Right renal pelvis (tissue), 4 donors: ENCODE measurements at regions not wholly inside any gene's neighbourhood (a gene's known extent, or its start where the extent isn't known, plus 50 kb on each side); places are given as distances from the start of the nearest gene placed in this dataset.

Source experiments
- DNase-seq, 4 donors: peaks; one replicate each; pipeline ENCODE4 v3.0.0-alpha.2; 2013; ENCODE audit warnings: low read depth in 4 of 4, low spot score in 3 of 4, missing footprints in 1 of 4

DNA sequence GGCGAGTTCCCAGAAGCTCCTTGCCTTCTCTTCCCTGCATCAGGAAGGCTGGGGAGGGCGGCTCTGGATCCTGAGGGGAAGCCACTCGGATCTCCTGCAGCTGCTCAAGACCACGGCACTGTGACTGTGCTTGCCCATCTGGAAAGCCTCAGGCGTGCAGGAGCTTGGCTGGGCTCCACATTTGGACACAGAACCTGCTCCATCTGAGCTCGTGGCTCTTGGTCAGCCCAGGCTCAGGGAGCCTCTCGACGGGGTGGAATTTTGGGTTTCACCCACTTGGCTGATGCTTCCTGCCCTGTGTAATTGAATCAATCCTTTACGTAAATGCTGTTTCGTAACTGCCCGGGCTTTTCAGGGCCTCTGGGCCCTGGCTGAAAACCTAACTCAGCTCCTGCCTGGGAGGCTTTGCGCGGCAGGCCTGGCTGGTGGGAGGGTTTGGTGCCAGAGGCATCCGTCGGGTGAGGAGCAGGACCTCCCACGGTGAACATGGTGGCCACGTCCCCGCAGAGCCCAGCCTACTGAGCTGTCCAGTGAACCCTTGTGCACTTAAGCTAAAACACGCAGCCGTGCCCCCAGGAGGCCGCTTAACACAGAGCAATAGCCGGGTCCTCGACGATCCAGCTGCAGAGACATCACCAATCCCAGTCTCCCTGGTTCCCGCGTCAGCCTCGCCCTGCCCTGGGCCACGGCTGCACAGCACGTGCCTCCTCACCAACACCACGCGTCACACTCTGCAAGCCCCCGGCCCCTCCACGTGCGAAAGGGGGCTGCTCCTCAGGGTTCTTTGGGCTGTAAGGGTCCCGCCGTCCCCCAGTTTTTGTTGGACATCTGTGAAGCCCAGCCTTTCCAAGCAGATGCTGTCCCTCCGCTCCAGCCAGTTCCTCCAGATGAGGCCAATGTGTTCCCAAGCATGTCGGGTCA, 241.0 kb downstream of the DLL1 start:
- peak in 3 of 4 donors; percentile 42 to 71 (median 52) for DNase-seq

DNA sequence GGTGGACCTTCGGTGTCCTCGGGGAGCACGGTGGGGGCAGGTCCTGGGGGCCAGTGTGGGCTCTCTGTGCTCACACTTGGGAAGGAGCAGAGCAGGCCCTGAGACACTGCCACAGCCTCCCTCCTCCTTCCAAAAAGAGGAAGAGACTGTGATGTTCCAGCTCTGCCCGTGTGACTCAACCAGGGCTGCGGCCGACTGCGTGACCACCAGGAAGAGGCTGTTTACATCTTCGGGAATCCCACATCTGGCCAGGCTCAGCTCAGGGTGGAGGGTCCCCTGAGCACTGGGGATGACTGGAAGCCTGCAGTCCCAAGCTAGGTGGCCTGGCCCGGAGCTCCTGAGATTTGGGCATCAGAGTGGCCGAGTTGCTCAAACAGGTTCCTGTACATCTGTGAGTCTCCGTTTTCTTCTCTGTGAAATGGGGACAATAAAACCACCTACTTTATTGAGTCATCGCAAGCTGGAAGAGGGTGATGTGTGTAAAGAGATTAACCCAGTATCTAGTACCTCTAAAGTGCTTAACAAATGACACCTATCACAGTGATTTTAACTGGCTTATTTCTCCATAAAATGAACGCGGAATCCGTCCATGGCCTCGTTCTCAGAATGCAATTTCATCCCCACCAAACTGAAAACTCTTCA, 242.1 kb downstream of the DLL1 start:
- DNase-seq = no peak

DNA sequence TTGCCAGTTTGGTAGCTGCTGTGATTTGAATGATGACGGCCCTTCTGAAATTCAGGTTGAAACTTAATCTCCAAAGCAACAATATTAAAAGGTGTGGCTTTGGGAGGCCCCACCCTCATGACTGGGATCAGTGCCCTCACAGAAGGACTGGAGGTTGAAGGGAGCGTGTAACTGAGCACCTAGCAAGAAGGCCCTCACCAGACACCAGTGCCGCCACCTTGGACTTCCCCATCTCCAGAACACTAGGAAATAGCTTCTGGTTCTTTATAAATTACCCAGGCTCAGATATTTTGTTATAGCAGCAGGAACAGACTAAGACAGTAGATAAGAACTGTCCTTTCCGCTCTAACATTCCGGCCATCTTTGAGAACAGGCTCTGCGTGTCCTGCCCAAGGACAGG, 243.1 kb downstream of the DLL1 start:
- DNase-seq = no peak

DNA sequence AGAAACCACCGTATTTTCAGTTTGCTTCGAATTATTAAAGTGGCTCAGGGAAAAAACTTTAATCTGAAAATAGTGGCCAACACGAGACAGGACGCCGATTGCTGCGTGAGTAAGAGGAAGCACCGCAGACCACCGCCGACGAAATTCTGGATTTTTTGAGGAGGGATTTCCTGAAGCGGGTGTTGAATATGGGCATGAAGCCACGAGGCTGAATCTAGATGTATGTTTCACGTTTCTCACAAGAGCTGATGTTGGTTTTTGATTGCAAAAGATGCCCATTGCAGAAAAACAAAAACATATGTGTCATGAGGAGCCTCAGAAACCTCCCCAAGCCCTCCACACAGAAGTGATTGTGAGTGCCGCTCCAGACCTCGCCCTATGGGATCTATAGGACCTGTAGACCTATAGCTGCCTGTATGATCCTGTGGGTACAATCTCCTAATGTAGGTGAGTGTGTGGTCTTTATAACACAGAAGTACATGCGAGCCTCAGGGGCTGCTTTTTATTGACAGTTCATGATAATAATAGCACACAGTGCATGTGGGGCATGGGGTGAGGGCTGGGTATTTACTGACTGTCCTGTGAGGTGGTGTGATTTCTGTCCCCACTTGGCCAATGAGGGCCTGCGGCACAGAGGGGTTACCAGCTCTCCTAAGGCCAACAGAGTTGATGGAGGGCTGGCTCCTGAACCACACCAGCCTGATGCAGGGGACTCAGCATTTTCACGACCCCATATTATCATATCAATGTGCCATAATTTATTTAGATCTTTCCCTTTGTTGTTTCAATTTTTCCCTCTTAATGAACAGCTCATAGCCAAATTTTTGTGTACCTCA, 243.9 kb downstream of the DLL1 start:
- no peak for DNase-seq

DNA sequence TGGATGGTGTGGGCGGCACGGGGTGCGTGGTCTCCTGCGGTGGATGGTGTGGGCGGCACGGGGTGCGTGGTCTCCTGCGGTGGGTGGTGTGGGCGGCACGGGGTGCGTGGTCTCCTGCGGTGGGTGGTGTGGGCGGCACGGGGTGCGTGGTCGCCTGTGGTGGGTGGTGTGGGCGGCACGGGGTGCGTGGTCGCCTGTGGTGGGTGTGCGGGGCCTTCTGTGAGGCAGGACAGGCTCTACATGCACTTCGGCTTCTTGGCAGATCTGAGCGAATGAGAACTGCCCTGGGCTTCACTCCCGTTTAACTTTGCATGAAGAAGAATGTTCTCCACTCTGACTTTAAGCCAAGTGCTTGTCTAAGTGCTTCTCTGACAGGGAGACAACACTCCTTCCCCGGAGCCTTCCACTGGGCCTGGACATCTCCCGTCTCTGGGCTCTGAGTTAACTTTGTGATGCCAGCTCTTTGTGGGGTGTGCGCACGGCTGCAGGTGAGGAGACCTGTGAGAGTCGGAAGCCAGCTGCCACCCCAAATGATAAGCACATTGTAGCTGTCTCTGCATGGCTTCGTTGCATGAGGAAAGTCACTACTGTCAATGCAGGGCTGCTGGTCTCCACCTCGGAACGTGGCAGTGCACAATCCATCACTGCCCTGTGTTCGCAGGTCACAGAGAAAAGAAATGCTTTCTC, 244.8 kb downstream of the DLL1 start:
- no peak for DNase-seq

DNA sequence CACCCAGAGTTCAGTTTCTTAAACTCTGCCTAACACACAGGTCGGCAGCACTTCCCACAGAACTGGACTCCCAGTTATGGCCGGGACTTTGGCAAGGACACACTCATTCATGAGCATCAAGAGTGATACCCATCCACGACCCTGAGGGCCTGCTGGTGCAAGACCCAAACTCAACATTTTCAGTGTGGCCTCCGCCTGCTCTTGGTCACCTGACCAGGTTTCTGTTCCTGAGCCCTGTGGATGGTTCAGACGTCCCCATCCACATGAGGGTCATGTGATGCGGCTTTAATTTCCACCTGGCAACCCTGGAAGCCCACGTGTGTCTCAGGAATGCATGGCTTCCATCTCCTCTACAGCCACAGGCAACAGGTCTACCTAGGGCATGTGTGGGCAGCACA, 245.3 kb downstream of the DLL1 start:
- no peak for DNase-seq

DNA sequence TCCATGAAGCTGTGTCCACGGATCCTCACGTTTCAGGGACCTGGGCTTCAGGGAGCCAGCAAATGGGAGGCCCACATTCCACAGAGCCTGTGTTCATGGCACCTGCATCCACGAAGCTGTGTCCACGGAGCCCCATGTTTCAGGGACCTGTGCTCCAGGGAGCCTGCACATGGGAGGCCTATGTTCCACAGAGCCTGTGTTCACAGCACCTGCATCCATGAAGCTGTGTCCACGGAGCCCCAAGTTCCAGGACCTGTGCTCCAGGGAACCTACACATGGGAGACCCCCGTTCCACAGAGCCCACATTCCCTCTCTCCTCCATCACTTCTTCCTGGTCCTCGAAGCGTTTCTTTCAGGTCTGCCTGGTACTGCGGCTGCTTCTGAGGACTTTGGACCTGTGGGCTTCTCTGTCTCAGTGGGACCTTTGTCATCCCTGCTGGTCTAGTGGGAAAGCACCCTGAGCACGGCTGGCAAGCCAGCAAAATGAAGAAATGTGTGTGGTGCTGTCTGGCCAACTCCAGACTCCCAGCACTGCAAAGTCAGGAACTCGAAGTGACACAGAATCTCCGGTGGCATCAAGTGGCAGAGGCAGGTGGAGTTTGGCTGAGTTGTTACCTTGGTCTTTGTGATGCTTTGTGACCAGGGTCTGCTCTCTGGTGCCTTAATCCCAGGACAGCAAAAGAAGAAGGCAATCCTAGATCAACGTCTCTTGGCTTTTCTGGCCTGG, 245.9 kb downstream of the DLL1 start:
- no peak for DNase-seq

DNA sequence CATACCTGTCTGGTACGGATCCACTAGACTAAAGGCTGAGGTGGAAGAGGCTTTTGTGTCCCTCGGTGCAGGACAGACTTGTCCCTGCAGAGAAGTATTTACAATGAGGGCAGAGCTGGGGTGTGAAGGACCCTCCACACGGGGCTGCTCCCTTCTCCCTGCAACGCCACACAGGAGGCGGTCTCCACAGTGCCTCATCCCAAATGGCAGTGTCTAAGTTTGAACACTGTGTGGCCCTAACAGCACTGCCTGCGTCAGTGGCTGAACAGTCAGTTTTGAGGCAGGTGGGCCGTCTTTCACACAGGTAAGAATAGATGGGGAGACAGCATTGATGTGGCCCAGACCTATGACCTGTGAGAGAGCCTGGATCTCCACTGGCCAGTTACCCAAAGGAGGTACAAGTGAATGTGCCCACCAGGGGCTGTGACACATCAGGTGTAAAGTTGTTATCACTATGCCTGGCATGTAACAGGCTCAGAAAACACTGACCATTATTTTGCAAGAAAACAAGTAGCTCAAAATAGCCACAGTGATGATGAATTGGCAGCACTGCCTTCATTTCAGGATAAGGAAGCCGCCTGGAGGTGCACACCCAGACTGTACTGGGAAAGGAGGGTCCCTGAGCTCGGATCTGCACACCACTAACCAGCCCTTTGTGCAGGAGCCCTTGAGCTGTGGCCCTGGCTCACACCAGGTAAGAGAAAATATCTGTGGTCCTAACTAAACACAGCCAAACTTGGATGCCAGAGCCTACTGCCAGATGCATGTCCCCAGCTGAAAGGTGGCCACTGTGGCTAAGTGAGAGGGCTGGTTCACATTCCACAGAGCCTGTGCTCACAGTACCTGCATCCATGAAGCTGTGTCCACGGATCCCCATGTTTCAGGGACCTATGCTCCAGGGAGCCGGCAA, 246.7 kb downstream of the DLL1 start:
- no peak for DNase-seq

DNA sequence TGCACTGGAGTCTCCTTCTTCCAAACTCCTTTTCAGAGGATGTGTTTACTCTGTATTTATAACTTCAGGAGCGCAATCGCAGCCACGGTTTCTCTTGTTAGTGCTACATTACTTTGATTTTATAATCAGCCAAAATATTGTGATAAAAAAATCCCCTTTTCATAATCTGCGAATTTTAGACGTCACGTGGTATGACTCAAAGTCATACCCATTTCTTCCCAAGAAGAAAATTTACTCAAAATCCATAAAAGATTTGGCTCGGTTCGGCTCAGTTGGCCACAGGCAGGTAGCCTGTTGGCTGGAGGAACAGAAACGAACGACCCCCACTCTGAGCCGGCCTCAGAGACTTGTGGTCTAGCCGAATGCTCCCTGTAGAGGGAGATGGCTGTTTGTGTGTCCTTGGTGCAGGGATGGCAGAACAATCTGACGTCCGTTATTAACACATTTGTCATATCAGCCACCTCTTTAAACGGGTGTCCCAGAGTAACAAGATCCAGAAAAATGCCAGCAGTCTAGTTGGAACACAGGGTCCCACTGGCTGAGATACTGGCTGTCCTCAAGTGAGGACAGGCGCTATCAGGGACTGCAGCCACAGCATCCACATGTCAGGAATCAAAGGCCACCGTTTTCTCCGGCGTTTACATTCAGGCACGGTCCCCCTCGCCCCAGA, 247.6 kb downstream of the DLL1 start:
- no peak for DNase-seq

DNA sequence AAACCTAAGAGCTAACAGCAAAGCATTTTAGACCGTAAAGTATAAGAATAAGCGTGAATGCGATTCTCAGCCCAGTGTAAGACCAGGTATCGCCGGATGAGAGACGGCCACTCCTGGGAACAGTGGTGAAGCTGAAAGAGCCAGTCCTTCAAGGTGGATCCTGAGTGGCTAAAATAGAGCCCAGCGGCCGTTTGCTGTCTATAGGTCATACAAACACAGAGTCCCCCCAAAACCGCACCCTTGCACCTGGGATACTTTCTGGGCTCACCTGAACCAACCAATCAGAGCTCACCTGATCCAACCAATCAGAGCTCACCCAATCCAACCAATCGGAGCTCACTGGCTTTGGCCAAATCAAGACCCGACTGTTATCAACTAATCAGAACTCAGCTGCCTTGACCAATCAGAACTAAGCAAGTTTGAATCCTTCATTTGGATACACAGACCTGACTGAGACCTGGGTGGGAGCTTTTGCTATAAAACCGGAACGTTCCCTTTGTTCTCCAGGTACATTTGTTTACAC, 248.2 kb downstream of the DLL1 start:
- DNase-seq = no peak

DNA sequence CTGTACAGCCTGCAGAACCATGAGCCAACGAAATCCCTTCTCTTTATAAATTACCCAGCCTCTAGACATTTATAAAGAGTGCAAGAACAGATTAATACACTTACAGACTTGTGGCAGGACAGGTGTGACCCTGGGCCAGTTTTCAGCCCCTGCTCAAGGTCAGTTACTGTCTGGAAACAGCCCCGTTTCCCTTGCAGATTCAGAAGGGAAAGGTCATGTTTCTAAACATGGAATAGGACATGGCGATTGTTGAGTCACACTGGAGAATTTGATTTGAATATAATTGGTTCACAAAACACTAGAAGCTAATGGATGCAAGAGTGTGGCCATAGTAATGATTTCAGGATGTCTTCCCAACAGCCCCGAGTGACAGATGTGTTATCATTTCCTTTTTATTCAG, 248.8 kb downstream of the DLL1 start:
- no peak for DNase-seq

DNA sequence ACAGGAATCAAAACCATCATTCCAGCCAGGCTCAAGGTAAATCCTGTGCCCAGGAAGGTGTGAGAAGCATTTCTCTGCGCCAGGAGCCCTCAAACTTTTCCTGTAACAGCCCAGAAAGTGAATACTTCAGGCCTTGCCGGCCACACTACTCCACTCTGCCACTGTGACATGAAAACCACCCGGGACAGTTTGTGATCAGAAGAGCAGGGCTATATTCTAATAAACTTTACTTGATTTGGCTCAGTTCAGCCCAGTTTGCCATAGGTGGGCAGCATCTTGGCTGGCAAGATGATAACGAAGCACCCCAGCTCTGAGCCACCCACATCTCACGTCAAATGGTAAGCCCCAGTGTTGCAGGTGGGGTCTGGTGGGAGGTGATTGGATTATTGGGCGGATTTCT, 249.4 kb downstream of the DLL1 start:
- no peak for DNase-seq

DNA sequence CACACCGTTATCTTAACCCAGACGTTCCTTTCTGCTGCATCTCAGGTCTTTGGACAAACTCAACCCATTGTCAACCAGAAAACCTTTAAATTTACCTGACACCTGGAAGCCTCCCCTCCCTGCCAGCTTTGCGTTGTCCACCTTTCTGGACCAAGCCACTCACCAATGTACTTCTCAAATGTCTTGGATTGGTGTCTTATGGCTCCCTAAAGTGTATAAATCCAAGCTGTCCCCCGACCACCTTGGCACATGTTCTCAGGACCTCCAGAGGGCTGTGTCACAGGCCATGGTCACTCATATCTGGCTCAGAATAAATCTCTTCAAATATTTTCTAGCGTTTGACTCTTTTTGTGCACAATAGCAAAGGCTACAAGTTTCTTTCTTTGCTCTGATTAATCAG, 250.0 kb downstream of the DLL1 start:
- DNase-seq = no peak

DNA sequence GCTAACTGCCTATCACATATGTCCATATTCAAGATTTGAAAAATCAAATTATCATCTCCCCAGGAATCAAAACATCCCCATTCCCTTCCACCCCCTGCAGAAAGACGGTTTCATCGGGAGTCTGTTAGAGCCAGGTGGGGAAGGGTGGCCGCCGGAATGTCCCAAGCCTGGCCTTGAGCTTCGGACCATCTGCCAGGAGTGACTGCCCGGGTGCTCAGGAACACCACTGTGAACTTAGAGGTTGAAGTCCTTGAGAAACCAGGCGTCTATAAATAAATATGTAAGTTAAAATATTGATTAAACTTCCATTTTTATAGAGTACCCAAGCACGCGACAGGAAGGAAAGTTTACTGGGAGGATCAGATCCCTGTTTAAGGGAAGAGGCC, 250.8 kb downstream of the DLL1 start:
- DNase-seq = no peak

DNA sequence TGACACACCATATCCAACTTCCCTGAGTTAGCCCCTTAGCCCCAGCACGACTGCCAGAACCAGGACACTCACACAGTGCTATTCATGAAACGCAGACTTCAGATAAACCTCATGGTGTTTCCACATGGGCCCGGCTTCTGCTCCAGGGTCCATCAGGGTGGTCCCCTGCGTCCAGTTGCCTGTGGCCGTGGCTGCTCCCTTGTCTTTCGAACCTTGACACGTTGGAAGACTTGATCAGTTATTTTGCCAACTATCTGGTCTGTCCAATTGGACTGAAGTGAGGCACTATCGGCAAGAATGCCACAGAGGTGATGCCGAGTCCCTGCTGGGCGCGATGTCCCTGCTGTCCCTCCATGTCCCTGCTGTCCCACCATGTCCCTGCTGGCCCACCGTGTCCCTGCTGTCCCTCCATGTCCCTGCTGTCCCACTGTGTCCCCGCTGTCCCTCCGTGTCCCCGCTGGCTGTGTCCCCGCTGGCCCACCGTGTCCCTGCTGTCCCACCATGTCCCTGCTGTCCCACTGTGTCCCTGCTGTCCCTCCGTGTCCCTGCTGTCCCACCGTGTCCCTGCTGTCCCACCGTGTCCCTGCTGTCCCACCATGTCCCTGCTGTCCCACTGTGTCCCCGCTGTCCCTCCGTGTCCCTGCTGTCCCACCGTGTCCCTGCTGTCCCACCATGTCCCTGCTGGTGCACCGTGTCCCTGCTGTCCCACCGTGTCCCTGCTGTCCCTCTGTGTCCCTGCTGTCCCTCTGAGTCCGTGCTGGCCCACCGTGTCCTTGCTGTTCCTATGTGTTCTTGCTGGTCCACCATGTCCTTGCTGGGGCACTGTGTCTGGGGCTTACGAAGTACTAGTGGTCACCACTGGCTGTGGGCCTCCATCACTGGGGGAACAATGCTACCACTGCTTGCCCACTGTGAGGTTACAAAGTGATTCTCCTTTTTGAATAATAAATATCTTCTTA, 251.4 kb downstream of the DLL1 start:
- DNase-seq = no peak

DNA sequence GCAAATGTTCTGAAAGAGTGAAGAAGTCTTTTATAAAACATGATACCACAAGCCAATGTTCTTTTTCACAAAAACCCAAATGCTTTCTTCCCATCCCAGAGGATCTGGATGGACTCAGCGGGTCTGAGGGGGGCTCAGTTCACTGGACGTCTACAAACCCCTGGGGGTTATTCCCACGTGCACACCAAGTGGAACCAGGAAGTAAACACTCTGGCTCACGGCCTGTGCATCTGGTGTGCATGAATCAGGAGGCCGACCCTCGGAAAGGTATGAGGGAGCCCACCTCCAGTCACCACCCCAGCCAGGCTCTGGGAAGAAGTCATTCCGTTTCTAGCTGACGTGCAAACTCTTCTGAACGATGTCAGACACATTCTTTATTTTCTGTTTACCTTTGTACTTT, 252.2 kb downstream of the DLL1 start:
- DNase-seq = no peak

DNA sequence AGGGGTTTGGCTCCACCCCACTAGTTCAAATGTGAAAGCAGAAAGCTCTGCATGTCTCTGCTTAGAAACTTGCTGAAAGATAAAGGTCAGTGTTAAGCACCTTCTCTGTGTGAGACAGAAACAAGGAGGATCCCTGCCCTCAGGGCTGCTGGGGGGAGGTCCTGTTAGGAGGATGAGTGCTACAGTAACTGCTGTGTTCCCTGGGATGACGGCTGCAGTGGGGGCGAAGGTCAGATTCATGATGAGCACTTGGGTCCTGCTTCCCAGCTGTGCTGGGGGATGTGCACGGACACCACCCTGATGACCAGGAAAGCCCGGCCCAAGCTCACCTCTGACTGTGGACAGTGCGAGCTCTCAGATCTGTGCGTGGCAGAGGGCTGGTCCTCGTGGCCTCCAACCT, 252.6 kb downstream of the DLL1 start:
- DNase-seq = no peak
